ENCODE measurements at regions not wholly inside any gene's neighbourhood (a gene's known extent, or its start where the extent isn't known, plus 50 kb on each side); places are given as distances from the start of the nearest gene placed in this dataset.

- TF ChIP-seq SP7 (tag by site-specific recombination; IDR thresholded peaks at IDR 0.05) (no peak), ZSCAN16 (tag by site-specific recombination; IDR thresholded peaks at IDR 0.05) (no peak), ZNF518A (tag by site-specific recombination; conservative IDR thresholded peaks at IDR 0.05; ENCODE audit: low read depth) (no peak), ZNF488 (tag by site-specific recombination; IDR thresholded peaks at IDR 0.05) (no peak), ZNF324 (tag by site-specific recombination; IDR thresholded peaks at IDR 0.05) (no peak), ZNF473 (tag by site-specific recombination; IDR thresholded peaks at IDR 0.05) (no peak), ZNF398 (tag by site-specific recombination; IDR thresholded peaks at IDR 0.05) (no peak), RBAK (tag by site-specific recombination; IDR thresholded peaks at IDR 0.05) (no peak)
Observed at GRCh38 chr9:129505270-129505902, 115.5 kb downstream of the C9orf50 start (continued).

- Histone ChIP-seq H3K27ac (ENCODE audit: extremely low read depth, low read depth, low read length) (no peak overlapping the region), H3K9me3 (ENCODE audit: control insufficient read depth, insufficient read depth, low read depth, low read length) (no peaks in the 10 kb centered on the region), H3K4me1 (ENCODE audit: control insufficient read depth, insufficient read depth, low read length) (no peaks in the 10 kb centered on the region), H3K36me3 (ENCODE audit: control insufficient read depth in 2 of 2, insufficient read depth in 1 of 2, low read length in 2 of 2) (peaks cover 0 to 7% of the 10 kb centered on the region in 2 experiments; a peak in 1 of 3 replicates), H3K4me3 (ENCODE audit: low read depth, low read length) (no peak overlapping the region)
- no peak for TF ChIP-seq ZNF560 (tag by site-specific recombination; IDR thresholded peaks at IDR 0.05; ENCODE audit: borderline replicate concordance)
- no peak for TF ChIP-seq ZFP69B (tag by site-specific recombination; IDR thresholded peaks at IDR 0.05)
- TF ChIP-seq ZNF580 (tag by site-specific recombination; IDR thresholded peaks at IDR 0.05): no peak
- peak; percentile 92 for TF ChIP-seq ZNF623 (tag by site-specific recombination; IDR thresholded peaks at IDR 0.05)
- TF ChIP-seq REPIN1 (tag by site-specific recombination; IDR thresholded peaks at IDR 0.05; ENCODE audit: low read depth): no peak
- TF ChIP-seq ZNF169 (tag by site-specific recombination; IDR thresholded peaks at IDR 0.05): no peak
- TF ChIP-seq ZNF555 (tag by site-specific recombination; conservative IDR thresholded peaks at IDR 0.05): no peak
- TF ChIP-seq ZBTB26 (tag by site-specific recombination; optimal IDR thresholded peaks at IDR 0.05): no peak
- no peak for TF ChIP-seq ZBTB6 (tag by site-specific recombination; IDR thresholded peaks at IDR 0.05)
- TF ChIP-seq ATF2 (tag by site-specific recombination; IDR thresholded peaks at IDR 0.05; ENCODE audit: low read depth): no peak
- TF ChIP-seq ZNF341 (tag by site-specific recombination; IDR thresholded peaks at IDR 0.05; ENCODE audit: low read depth): peak; percentile 58
- TF ChIP-seq ZNF302 (tag by site-specific recombination; IDR thresholded peaks at IDR 0.05; ENCODE audit: low read depth): no peak
- no peak for TF ChIP-seq ZNF629 (tag by site-specific recombination; IDR thresholded peaks at IDR 0.05)
- POLR2A ChIA-PET: no interaction called here
- CTCF ChIA-PET: no interaction called here
Observed at GRCh38 chr9:129504404-129504803, 116.5 kb downstream of the C9orf50 start.
